ENCODE measurements at regions not wholly inside any gene's neighbourhood (a gene's known extent, or its start where the extent isn't known, plus 50 kb on each side); places are given as distances from the start of the nearest gene placed in this dataset.

DNA sequence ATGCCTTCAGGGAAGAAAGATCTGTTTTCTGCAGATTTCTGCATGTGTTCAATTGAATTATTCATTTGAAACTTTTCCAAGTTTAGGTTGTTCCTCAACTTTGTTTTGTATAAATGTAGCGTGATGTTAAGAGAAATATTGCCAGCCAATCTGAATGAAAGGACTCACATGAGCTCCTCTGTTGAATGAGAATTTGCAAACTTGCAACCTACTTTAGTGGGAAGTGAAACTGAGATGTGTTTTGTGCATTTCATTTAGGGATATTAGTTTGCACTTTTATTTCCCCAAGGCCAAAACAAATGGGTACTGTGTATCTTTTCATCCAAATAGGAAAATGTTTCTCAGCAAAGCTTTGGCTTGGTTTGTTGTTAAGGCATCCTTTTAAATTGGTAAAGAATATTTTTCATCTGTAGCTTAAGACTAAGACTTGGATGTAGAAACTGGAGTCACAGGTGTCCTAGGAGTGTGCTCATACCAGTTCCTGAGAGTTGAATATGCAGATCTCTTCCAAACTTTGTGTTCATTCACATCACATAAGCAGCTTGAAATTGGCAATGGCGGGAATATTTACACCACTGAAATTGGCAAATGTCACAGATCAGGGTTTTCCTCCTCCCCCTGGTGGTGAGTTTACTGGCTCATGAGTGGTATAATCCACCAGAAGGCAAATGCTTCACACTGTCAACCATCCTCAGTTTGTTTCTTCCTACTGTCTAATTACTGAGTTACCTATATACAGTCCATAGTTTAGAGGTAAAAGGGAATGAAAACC lies 193.6 kb upstream of the BANK1 start:
- TF ChIP-seq, protein P1, sequence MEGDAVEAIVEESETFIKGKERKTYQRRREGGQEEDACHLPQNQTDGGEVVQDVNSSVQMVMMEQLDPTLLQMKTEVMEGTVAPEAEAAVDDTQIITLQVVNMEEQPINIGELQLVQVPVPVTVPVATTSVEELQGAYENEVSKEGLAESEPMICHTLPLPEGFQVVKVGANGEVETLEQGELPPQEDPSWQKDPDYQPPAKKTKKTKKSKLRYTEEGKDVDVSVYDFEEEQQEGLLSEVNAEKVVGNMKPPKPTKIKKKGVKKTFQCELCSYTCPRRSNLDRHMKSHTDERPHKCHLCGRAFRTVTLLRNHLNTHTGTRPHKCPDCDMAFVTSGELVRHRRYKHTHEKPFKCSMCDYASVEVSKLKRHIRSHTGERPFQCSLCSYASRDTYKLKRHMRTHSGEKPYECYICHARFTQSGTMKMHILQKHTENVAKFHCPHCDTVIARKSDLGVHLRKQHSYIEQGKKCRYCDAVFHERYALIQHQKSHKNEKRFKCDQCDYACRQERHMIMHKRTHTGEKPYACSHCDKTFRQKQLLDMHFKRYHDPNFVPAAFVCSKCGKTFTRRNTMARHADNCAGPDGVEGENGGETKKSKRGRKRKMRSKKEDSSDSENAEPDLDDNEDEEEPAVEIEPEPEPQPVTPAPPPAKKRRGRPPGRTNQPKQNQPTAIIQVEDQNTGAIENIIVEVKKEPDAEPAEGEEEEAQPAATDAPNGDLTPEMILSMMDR (IDR thresholded peaks at IDR 0.05; ENCODE audit: insufficient read depth, low read length, poor library complexity, severe bottlenecking): no peak
- TF ChIP-seq EZH2phosphoT487 (conservative IDR thresholded peaks at IDR 0.05; ENCODE audit: low read length): no peak

GRCh38 chr4:101594588-101594987 lies 195.9 kb upstream of the BANK1 start:
- no peaks in the 10 kb centered on the region for H3K79me2 ChIP-seq (ENCODE audit: insufficient read depth, low read length)
- H2AFZ ChIP-seq (ENCODE audit: low read depth, low read length, severe bottlenecking): no peak overlapping the region
- no peak overlapping the region for H3K9ac ChIP-seq (ENCODE audit: low read length)
- no peak overlapping the region for H3K27ac ChIP-seq (ENCODE audit: low read depth, low read length)
- H3K27me3 ChIP-seq (ENCODE audit: low read length): no peaks in the 10 kb centered on the region
- no peak for TF ChIP-seq EZH2phosphoT487 (conservative IDR thresholded peaks at IDR 0.05; ENCODE audit: low read length)
- TF ChIP-seq, protein P1 (IDR thresholded peaks at IDR 0.05; ENCODE audit: insufficient read depth, low read length, poor library complexity, severe bottlenecking): no peak
- H3K4me3 ChIP-seq (ENCODE audit: insufficient read depth, low read length, poor library complexity, severe bottlenecking): no peak overlapping the region
- no peaks in the 10 kb centered on the region for H3F3A ChIP-seq (ENCODE audit: insufficient read depth)
- H4K20me1 ChIP-seq (ENCODE audit: low read depth, low read length): no peaks in the 10 kb centered on the region
- H3K4me2 ChIP-seq (ENCODE audit: low read depth, low read length, poor library complexity, severe bottlenecking): no peak overlapping the region
- no peaks in the 10 kb centered on the region for H3K9me2 ChIP-seq (replicated peaks; ENCODE audit: insufficient read depth, low read length)
- H3K9me3 ChIP-seq (ENCODE audit: insufficient read depth, low read length): no peaks in the 10 kb centered on the region
- no peaks in the 10 kb centered on the region for H3K36me3 ChIP-seq (ENCODE audit: low read length)

More for the DNA sequence above, 193.6 kb upstream of the BANK1 start:
- Histone ChIP-seq H3K9me3 (ENCODE audit: insufficient read depth, low read length) (no peaks in the 10 kb centered on the region), H3K4me3 (ENCODE audit: insufficient read depth, low read length, poor library complexity, severe bottlenecking) (no peak overlapping the region), H3K27me3 (ENCODE audit: low read length) (no peaks in the 10 kb centered on the region), H3K27ac (ENCODE audit: low read depth, low read length) (peak overlapping the region; percentile 55), H3K4me2 (ENCODE audit: low read depth, low read length, poor library complexity, severe bottlenecking) (peak overlapping the region; percentile 50), H3K79me2 (ENCODE audit: insufficient read depth, low read length) (no peaks in the 10 kb centered on the region), H4K20me1 (ENCODE audit: low read depth, low read length) (no peaks in the 10 kb centered on the region), H3K36me3 (ENCODE audit: low read length) (no peaks in the 10 kb centered on the region), H3K9ac (ENCODE audit: low read length) (no peak overlapping the region), H3F3A (ENCODE audit: insufficient read depth) (no peaks in the 10 kb centered on the region), H2AFZ (ENCODE audit: low read depth, low read length, severe bottlenecking) (peak overlapping the region; percentile 46), H3K9me2 (replicated peaks; ENCODE audit: insufficient read depth, low read length) (no peaks in the 10 kb centered on the region)

GRCh38 chr4:101593666-101594065 lies 196.9 kb upstream of the BANK1 start:
- H4K20me1 ChIP-seq (ENCODE audit: low read depth, low read length): no peaks in the 10 kb centered on the region
- no peaks in the 10 kb centered on the region for H3K79me2 ChIP-seq (ENCODE audit: insufficient read depth, low read length)

More at GRCh38 chr4:101593666-101594065, 196.9 kb upstream of the BANK1 start:
- no peak overlapping the region for H3K9ac ChIP-seq (ENCODE audit: low read length)
- H3K36me3 ChIP-seq (ENCODE audit: low read length): no peaks in the 10 kb centered on the region
- no peak overlapping the region for H3K4me2 ChIP-seq (ENCODE audit: low read depth, low read length, poor library complexity, severe bottlenecking)
- H3K9me3 ChIP-seq (ENCODE audit: insufficient read depth, low read length): no peaks in the 10 kb centered on the region
- no peaks in the 10 kb centered on the region for H3F3A ChIP-seq (ENCODE audit: insufficient read depth)
- no peaks in the 10 kb centered on the region for H3K27me3 ChIP-seq (ENCODE audit: low read length)
- TF ChIP-seq EZH2phosphoT487 (conservative IDR thresholded peaks at IDR 0.05; ENCODE audit: low read length): no peak
- TF ChIP-seq, protein P1 (IDR thresholded peaks at IDR 0.05; ENCODE audit: insufficient read depth, low read length, poor library complexity, severe bottlenecking): no peak
- no peak overlapping the region for H3K27ac ChIP-seq (ENCODE audit: low read depth, low read length)
- H3K9me2 ChIP-seq (replicated peaks; ENCODE audit: insufficient read depth, low read length): no peaks in the 10 kb centered on the region
- H3K4me3 ChIP-seq (ENCODE audit: insufficient read depth, low read length, poor library complexity, severe bottlenecking): no peak overlapping the region
- H2AFZ ChIP-seq (ENCODE audit: low read depth, low read length, severe bottlenecking): no peak overlapping the region
